Activated CD8-positive, alpha-beta T cell treated with anti-CD3 and anti-CD28 coated beads for 36 hours (primary cell): ENCODE measurements at regions not wholly inside any gene's neighbourhood (a gene's known extent, or its start where the extent isn't known, plus 50 kb on each side); places are given as distances from the start of the nearest gene placed in this dataset.

ENCODE experiments used
- ATAC-seq: fragments of 200-7000 bp; cut with Tn5 transposase; one replicate; pipeline ENCODE4 v1.10.0; 2021; ENCODE audit warnings: mild to moderate bottlenecking, moderate library complexity
- CTCF ChIA-PET: fragments of 350-600 bp; sonication (Branson Sonifier 250); formaldehyde crosslinking; loops from one replicate; lab custom pipeline; 2021; ENCODE audit warnings: antibody characterized with exemption; lab: Charles Lee
- POLR2A ChIA-PET: fragments of 350-600 bp; sonication (Branson Sonifier 250); formaldehyde crosslinking; loops from one replicate; lab custom pipeline; 2021; ENCODE audit warnings: antibody characterized with exemption; lab: Charles Lee
- DNase-seq: peaks from one replicate; pipeline ENCODE4 v3.0.0-alpha.2; 2020
- H3K27ac Mint-ChIP-seq: one replicate; pipeline ENCODE4 v1.8.0; 2021; ENCODE audit warnings: mild to moderate bottlenecking, mixed read lengths
- H3K27me3 Mint-ChIP-seq: one replicate; pipeline ENCODE4 v1.8.0; 2021; ENCODE audit warnings: mixed read lengths
- H3K36me3 Mint-ChIP-seq: one replicate; pipeline ENCODE4 v1.8.0; 2021; ENCODE audit warnings: low read depth, mixed read lengths
- H3K4me1 Mint-ChIP-seq: one replicate; pipeline ENCODE4 v1.8.0; 2021; ENCODE audit warnings: low read depth, mixed read lengths
- H3K4me3 Mint-ChIP-seq: one replicate; pipeline ENCODE4 v1.8.0; 2021; ENCODE audit warnings: mild to moderate bottlenecking, moderate library complexity, mixed read lengths
- H3K9me3 Mint-ChIP-seq: one replicate; pipeline ENCODE4 v1.8.0; 2021; ENCODE audit warnings: mixed read lengths
- CTCF ChIP-seq: fragments of 200-600 bp; IDR thresholded peaks from one replicate; pipeline ENCODE4 v1.8.0; 2022; ENCODE audit warnings: antibody characterized with exemption, mild to moderate bottlenecking
- intact Hi-C: fragments of 100-400 bp; cut with micrococcal nuclease; formaldehyde crosslinking; loops from one replicate; pipeline ENCODE4 v1.10.0; 2022

GRCh38 chr9:78383130-78383529, 86.2 kb downstream of the PSAT1 start:
- no peaks in the 10 kb centered on the region for H3K9me3 Mint-ChIP-seq
- no peaks in the 10 kb centered on the region for H3K36me3 Mint-ChIP-seq
- no peak for TF ChIP-seq CTCF
- peaks cover 3% of the 10 kb centered on the region for H3K27me3 Mint-ChIP-seq
- ATAC-seq: no peak
- POLR2A ChIA-PET: no interaction called here
- CTCF ChIA-PET: no interaction called here
- DNase-seq: no peak
- intact Hi-C loops: no loop called here
- no peak overlapping the region for H3K4me3 Mint-ChIP-seq
- no peak overlapping the region for H3K27ac Mint-ChIP-seq
- H3K4me1 Mint-ChIP-seq: no peaks in the 10 kb centered on the region

- intact Hi-C loops: no loop called here
- no peak overlapping the region for H3K27ac Mint-ChIP-seq
- ATAC-seq: no peak
- H3K4me1 Mint-ChIP-seq: no peaks in the 10 kb centered on the region
- DNase-seq: no peak
- CTCF ChIA-PET: interaction anchor here (1.0 to 1.4 kb wide), 2 partner anchors 15 to 17 kb away, joined by 4 to 5 read pairs; no protein-coding TSS in a partner anchor
- POLR2A ChIA-PET: no interaction called here
- no peaks in the 10 kb centered on the region for H3K9me3 Mint-ChIP-seq
- peaks cover 4% of the 10 kb centered on the region for H3K36me3 Mint-ChIP-seq
- H3K27me3 Mint-ChIP-seq: peaks cover 1% of the 10 kb centered on the region
- no peak for TF ChIP-seq CTCF
- H3K4me3 Mint-ChIP-seq: no peak overlapping the region
These were observed 89.4 kb downstream of the PSAT1 start for GRCh38 chr9:78386348-78386747.

GRCh38 chr9:78386773-78387172, 89.8 kb downstream of the PSAT1 start:
- CTCF ChIA-PET: interaction anchor here (1.0 to 1.4 kb wide), 2 partner anchors 15 to 17 kb away, joined by 4 to 5 read pairs; no protein-coding TSS in a partner anchor

GRCh38 chr9:78393340-78393739, 96.4 kb downstream of the PSAT1 start:
- DNase-seq: no peak
- Mint-ChIP-seq H3K27me3 (no peaks in the 10 kb centered on the region), H3K4me1 (no peaks in the 10 kb centered on the region), H3K36me3 (peaks cover 3% of the 10 kb centered on the region), H3K9me3 (peaks cover 8% of the 10 kb centered on the region), H3K27ac (no peak overlapping the region), H3K4me3 (no peak overlapping the region)
- intact Hi-C loops: no loop called here
- POLR2A ChIA-PET: no interaction called here
- CTCF ChIA-PET: no interaction called here
- no peak for ATAC-seq
- no peak for TF ChIP-seq CTCF

More at GRCh38 chr9:78386773-78387172, 89.8 kb downstream of the PSAT1 start:
- POLR2A ChIA-PET: no interaction called here
- no peak for TF ChIP-seq CTCF
- Mint-ChIP-seq H3K27me3 (peaks cover 1% of the 10 kb centered on the region), H3K4me3 (no peak overlapping the region), H3K27ac (no peak overlapping the region), H3K4me1 (no peaks in the 10 kb centered on the region), H3K9me3 (no peaks in the 10 kb centered on the region), H3K36me3 (peaks cover 4% of the 10 kb centered on the region)
- no peak for DNase-seq
- ATAC-seq: no peak
- intact Hi-C loops: no loop called here

GRCh38 chr9:78393932-78394331, 97.0 kb downstream of the PSAT1 start:
- peaks cover 8% of the 10 kb centered on the region for H3K9me3 Mint-ChIP-seq

More at GRCh38 chr9:78393932-78394331, 97.0 kb downstream of the PSAT1 start:
- no peak for DNase-seq
- ChIA-PET POLR2A (no interaction called here), CTCF (no interaction called here)
- no peaks in the 10 kb centered on the region for H3K27me3 Mint-ChIP-seq
- H3K36me3 Mint-ChIP-seq: no peaks in the 10 kb centered on the region
- TF ChIP-seq CTCF: no peak
- no peak overlapping the region for H3K27ac Mint-ChIP-seq
- H3K4me1 Mint-ChIP-seq: no peaks in the 10 kb centered on the region
- no peak overlapping the region for H3K4me3 Mint-ChIP-seq
- intact Hi-C loops: no loop called here
- no peak for ATAC-seq
